ENCODE measurements at regions not wholly inside any gene's neighbourhood (a gene's known extent, or its start where the extent isn't known, plus 50 kb on each side); places are given as distances from the start of the nearest gene placed in this dataset.

DNA sequence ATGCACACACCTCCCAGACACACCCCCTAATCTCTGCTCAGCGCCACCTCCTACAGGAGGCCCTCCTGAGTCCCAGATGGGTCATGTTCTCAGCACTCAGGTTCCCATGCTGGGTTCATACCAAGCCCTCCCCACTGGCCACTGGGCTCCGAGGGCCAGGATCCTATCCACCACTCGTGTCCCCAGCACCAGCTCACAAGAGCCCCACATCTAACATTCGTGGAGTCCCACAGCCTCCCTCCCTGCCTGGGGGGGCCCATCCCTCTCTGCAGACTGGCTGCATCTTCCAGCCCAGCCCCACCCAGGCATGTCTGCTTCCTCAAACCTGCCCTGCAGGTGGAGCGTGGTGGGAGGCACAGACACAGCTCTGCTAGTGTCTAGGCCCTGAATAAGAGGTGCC is 227.4 kb downstream of the TUBA3C start:
- BruUV-seq (replicated peaks): no TSS peak
- no peak overlapping the region for H3K4ac ChIP-seq (ENCODE audit: low read depth, low read length)
- peaks cover 51% of the 10 kb centered on the region for H3K9me3 ChIP-seq (ENCODE audit: control insufficient read depth, insufficient read depth, low read length)
- intact Hi-C loops (cut with micrococcal nuclease) (no loop called here), dilution Hi-C loops (cut with HindIII; ENCODE audit: low sequenced_read_pairs, unreplicated experiment) (no loop called here), in situ Hi-C loops (cut with MboI; ENCODE audit: low sequenced_read_pairs) (no loop called here)
- H4K91ac ChIP-seq (ENCODE audit: insufficient read depth, low read depth, low read length): no peak overlapping the region
- no peaks in the 10 kb centered on the region for H3K36me3 ChIP-seq (ENCODE audit: control insufficient read depth, insufficient read depth, low read length)
- H3K27me3 ChIP-seq (ENCODE audit: control insufficient read depth, insufficient read depth, low read length): no peaks in the 10 kb centered on the region
- POLR2A ChIA-PET (ENCODE audit: unreplicated experiment): no interaction called here
- H3K18ac ChIP-seq (ENCODE audit: low read depth, low read length): no peak overlapping the region
- H3K4me1 ChIP-seq (ENCODE audit: control insufficient read depth, insufficient read depth, low read length): no peaks in the 10 kb centered on the region
- no peak overlapping the region for H3K4me3 ChIP-seq (ENCODE audit: insufficient read depth, low read depth, low read length)
- TF ChIP-seq, protein P1, sequence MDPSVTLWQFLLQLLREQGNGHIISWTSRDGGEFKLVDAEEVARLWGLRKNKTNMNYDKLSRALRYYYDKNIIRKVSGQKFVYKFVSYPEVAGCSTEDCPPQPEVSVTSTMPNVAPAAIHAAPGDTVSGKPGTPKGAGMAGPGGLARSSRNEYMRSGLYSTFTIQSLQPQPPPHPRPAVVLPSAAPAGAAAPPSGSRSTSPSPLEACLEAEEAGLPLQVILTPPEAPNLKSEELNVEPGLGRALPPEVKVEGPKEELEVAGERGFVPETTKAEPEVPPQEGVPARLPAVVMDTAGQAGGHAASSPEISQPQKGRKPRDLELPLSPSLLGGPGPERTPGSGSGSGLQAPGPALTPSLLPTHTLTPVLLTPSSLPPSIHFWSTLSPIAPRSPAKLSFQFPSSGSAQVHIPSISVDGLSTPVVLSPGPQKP (IDR thresholded peaks at IDR 0.05; ENCODE audit: borderline replicate concordance, low read depth, low read length): no peak
- TF ChIP-seq RCOR1 (IDR thresholded peaks at IDR 0.05; ENCODE audit: insufficient replicate concordance, low read length) (no peak), FOS (IDR thresholded peaks at IDR 0.05; ENCODE audit: low read depth, low read length) (no peak), POLR2A (IDR thresholded peaks at IDR 0.05; ENCODE audit: low read depth, low read length) (no peak), NFE2L2 (IDR thresholded peaks at IDR 0.05; ENCODE audit: low read depth, low read length) (no peak), MXI1 (IDR thresholded peaks at IDR 0.05; ENCODE audit: borderline replicate concordance, low read depth, low read length) (no peak), MAZ (IDR thresholded peaks at IDR 0.05; ENCODE audit: borderline replicate concordance, low read depth, low read length) (no peak), SMC3 (IDR thresholded peaks at IDR 0.05; ENCODE audit: low read depth, low read length) (no peak), MAFK (IDR thresholded peaks at IDR 0.05; ENCODE audit: low read depth, low read length) (no peak), RFX5 (IDR thresholded peaks at IDR 0.05; ENCODE audit: low read depth, low read length) (no peak), CHD1 (IDR thresholded peaks at IDR 0.05; ENCODE audit: low read depth, low read length) (no peak), RAD21 (IDR thresholded peaks at IDR 0.05; ENCODE audit: low read length) (no peak), CEBPB (IDR thresholded peaks at IDR 0.05; ENCODE audit: low read depth, low read length) (no peak), BHLHE40 (IDR thresholded peaks at IDR 0.05; ENCODE audit: low read depth, low read length) (no peak)
- TF ChIP-seq, protein P2, sequence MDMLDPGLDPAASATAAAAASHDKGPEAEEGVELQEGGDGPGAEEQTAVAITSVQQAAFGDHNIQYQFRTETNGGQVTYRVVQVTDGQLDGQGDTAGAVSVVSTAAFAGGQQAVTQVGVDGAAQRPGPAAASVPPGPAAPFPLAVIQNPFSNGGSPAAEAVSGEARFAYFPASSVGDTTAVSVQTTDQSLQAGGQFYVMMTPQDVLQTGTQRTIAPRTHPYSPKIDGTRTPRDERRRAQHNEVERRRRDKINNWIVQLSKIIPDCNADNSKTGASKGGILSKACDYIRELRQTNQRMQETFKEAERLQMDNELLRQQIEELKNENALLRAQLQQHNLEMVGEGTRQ (IDR thresholded peaks at IDR 0.05; ENCODE audit: low read depth, low read length): no peak
- TF ChIP-seq, protein P3, sequence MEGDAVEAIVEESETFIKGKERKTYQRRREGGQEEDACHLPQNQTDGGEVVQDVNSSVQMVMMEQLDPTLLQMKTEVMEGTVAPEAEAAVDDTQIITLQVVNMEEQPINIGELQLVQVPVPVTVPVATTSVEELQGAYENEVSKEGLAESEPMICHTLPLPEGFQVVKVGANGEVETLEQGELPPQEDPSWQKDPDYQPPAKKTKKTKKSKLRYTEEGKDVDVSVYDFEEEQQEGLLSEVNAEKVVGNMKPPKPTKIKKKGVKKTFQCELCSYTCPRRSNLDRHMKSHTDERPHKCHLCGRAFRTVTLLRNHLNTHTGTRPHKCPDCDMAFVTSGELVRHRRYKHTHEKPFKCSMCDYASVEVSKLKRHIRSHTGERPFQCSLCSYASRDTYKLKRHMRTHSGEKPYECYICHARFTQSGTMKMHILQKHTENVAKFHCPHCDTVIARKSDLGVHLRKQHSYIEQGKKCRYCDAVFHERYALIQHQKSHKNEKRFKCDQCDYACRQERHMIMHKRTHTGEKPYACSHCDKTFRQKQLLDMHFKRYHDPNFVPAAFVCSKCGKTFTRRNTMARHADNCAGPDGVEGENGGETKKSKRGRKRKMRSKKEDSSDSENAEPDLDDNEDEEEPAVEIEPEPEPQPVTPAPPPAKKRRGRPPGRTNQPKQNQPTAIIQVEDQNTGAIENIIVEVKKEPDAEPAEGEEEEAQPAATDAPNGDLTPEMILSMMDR (conservative IDR thresholded peaks at IDR 0.05; ENCODE audit: low read depth, low read length): no peak
- CTCF ChIA-PET: no interaction called here
- no peak overlapping the region for H4K5ac ChIP-seq (ENCODE audit: low read depth, low read length)
- no peak overlapping the region for H2BK5ac ChIP-seq (ENCODE audit: low read depth, low read length, poor library complexity, severe bottlenecking)
- no peak overlapping the region for H2BK20ac ChIP-seq (ENCODE audit: low read depth, low read length)
- no peak overlapping the region for H2AK5ac ChIP-seq (ENCODE audit: low read depth, low read length)
- H3K9me1 ChIP-seq (ENCODE audit: insufficient read depth, low read length): no peaks in the 10 kb centered on the region
- H3K14ac ChIP-seq (replicated peaks; ENCODE audit: low read depth, low read length): no peak overlapping the region
- no peak overlapping the region for H2BK15ac ChIP-seq (ENCODE audit: low read depth, low read length)
- no peaks in the 10 kb centered on the region for H4K20me1 ChIP-seq (ENCODE audit: insufficient read depth, low read length)
- no peak overlapping the region for H3K56ac ChIP-seq (ENCODE audit: extremely low read depth, insufficient read depth, low read length)
- no peak overlapping the region for H4K8ac ChIP-seq (ENCODE audit: low read depth in 2 of 2, low read length in 2 of 2)
- H2BK120ac ChIP-seq (ENCODE audit: low read depth, low read length): no peak overlapping the region
- no peaks in the 10 kb centered on the region for H3K79me1 ChIP-seq (ENCODE audit: low read depth in 1 of 2, low read length in 2 of 2)
- no peak overlapping the region for H3K23ac ChIP-seq (ENCODE audit: low read depth, low read length)
- no peak overlapping the region for H3K27ac ChIP-seq (ENCODE audit: insufficient read depth, low read length)
- WGBS, 2 experiments (ENCODE audit: extremely low coverage in 2 of 2, insufficient read length in 1 of 2): 32% methylated on average over 4 of the region's 5 CpGs; no CpG with 5 or more reads in 1 of the 2 experiments
- peak overlapping the region; percentile 51 for H2AFZ ChIP-seq (replicated peaks; ENCODE audit: low read length, poor library complexity)
- H3K4me2 ChIP-seq (ENCODE audit: low read depth, low read length): no peak overlapping the region
- no peak overlapping the region for H2AK9ac ChIP-seq (replicated peaks; ENCODE audit: low read depth, low read length, poor library complexity)
- DNase-seq (no peak), ATAC-seq (ENCODE audit: low read depth) (no peak)
- H3K9ac ChIP-seq (ENCODE audit: low read depth, low read length): no peak overlapping the region
